Stimulated activated CD8-positive, alpha-beta memory T cell treated with anti-CD3 and anti-CD28 coated beads, Interleukin-2, amount 100 ng/mL, for 48 hours (primary cell): ENCODE measurements at regions not wholly inside any gene's neighbourhood (a gene's known extent, or its start where the extent isn't known, plus 50 kb on each side); places are given as distances from the start of the nearest gene placed in this dataset.

Experiments used
- DNase-seq, 2 donors: peaks; one replicate each; pipeline ENCODE4 v3.0.0-alpha.2; 2020; ENCODE audit warnings: low read depth in 2 of 2

DNA sequence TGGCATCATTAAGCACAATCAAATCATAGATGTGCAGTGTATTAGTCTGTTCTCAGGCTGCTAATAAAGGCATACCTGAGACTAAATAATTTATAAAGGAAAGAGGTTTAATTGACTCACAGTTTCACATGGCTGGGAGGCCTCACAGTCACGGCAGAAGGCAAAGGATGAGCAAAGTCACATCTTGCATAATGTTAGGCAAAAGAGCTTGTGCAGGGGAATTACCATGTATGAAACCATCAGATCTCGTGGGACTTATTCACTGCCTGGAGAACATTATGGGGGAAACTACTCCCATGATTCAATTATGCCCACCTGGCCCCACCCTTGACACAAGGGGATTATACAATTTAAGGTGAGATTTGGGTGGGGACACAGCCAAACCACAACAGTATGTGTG is 245.2 kb upstream of the DACH1 start:
- no peak for DNase-seq

DNA sequence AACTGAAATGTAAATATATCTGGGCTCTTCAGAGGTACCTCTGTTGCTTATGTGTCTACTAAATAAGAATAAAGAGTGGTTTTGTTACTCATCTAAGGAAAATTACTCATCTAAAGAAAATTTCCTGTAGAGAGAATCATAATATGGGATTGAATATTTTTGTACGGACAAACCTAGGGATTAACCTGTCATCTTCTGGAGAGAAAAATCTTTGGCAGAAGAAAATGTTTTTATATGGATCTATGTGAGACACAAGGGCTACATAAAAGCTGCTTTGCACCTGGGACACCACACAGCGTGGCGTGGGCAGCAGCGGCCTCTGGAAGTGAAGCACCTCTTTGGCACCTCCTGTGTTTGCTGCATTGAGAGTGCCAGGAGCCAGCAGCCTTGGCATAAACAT is 242.9 kb upstream of the DACH1 start:
- no peak for DNase-seq

DNA sequence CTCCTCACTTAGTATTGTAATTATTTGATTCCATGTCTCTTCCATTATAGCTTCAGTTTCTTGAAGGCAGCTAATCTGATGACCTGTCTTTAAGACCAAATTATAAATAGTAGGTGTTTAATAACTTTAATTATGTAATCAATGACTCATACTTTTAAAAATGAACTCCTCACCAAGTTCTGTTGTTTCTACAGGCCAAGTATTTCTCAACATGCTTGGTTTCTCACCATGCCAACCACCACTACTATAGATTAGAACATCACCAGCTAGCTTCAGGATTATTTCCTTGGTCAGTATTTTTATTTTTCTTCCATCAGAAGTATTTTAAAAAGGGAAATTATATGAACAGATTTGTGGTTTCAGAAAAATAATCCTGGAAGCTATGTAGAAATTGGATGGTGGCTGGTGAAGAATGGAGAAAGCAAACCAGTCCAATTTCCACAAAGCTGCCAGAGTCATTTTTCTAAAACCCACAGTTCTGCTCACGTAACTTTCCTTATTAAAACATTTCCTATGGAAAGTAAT is 237.7 kb upstream of the DACH1 start:
- no peak for DNase-seq

DNA sequence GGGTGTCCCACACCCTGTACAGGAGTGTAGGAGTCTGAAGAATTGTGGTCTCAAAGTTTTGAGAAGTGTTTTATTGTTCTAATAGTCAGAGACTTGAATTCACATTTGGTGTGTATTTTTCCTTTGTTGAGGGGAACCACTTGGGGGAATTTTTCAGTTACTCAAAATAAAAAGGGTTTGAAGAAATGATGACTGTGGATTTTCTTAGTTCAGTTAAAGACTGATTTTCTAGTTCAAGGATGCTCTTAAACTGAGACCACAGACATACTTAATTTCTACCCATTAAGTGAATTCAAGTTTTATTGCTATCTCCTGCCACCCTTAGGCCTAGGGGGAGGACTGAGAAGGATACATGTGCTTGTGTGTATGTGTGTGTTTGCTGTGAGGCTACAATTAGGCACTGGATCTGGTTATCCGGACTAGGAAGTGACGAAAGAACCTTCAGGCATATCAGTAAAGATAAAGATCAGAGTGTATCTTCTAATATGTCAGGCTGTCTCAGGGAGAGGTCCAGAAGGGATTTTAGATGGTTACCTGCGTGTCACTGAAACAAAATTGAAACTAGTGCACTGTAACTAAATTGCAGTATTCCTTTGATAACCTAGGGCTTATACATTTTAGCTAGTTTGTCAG is 234.9 kb upstream of the DACH1 start:
- no peak for DNase-seq

DNA sequence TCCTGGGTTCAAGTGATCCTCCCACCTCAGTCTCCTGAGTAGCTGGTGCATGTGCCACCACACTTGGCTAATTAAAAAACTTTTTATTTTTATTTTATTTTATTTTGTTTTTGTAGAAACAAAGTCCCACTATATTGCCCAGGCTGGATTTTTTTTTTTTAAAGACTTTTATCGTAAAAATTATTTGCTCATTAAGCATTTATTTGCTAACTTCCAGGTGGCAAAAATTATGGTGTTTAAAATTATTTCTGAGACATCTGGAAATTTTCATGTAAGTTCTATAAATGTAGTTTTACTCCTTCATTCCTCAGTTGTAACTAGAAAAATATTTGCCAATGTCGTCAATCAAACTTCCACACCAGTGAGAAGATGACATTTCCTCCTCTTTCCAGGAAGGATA is 233.3 kb upstream of the DACH1 start:
- no peak for DNase-seq

DNA sequence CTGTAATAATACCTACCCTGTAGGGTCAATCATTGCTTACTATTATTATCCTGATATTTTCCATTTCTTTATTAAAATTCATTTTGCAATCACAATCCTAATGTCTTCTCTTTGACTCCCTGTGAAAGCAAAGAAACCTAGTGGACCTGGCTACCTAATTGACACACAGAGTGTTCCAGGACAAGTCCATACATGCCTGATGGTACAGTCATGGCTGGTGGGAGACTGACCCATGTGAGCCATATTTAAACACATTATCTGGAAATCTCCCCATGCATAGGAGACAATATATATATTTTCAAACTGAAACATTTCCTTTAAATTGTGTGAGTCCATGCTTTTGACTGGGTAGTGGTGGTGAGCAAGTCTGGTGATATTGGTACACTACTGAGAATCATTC is 230.6 kb upstream of the DACH1 start:
- no peak for DNase-seq

DNA sequence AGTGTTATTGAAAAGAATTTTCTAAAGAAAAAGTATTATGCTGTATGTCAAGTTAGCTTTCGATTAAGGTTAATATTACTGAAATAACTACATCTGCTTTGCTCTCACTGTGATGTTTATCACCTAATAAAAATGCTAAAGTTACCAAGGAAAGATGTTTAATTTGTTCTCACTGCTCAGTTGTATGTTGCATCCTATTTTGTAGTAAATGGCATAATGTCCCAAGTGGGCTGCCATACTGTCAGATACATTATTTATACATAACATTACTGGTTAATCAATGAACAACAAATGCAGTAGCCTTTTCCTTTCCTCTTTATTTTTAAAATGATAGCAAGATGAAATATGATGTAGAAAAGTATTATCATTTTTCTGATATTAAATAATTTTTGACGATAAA is 226.3 kb upstream of the DACH1 start:
- no peak for DNase-seq

DNA sequence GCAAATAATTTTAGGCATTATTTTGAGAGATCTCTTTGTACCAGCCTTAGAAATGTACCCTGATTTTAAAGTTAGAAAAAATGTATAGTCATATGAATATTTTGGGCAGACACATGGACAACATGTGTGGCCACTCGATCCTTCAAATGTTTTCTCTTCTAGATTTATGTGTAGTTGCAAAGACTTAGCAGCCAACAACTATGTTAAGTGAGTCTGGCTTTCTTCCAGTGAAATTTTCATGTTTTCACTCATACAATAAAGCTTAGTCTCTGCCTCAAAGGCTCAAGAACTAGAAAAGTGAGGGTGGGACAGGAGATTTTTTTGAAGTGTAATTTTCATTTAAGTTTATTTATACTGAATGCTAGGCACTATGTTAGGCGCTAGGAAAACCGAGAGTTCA is 207.7 kb upstream of the DACH1 start:
- no peak for DNase-seq

DNA sequence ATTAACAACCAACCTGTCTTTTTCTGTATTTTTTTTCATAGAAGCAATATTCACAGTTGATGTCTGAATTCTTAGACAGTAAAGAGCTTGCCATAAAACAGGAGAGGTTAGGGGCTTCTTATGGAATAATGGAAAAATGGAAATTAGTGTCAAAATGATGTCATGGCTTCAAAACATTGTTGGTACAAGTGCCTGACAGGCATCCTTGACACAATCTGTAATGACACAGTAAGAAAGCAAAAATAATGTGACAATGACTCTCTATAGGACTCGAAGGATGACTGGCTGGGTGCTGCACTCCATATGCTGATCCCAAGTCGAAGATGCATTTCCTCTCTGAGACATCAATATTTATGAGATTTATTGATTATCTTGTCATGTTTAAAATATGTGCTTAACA is 205.3 kb upstream of the DACH1 start:
- no peak for DNase-seq

DNA sequence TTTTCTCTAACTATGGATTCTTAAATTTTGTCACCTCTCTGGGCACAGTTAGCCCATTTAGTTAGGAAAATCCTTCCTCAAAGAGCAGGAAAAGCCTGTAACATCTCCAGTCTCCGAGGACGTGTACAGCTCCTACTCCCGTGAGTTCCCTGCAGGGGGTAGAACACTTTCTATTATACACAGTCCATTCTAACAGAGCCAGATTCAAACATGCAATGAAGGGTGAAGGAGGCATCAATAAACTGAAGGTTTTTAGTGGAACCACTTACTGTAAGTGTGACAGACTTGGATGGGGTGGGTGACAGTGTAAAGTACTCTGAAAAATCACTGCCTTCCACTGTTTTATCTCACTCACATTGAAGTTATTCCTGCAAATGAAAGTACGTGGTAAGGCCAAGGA is 204.7 kb upstream of the DACH1 start:
- DNase-seq = no peak

DNA sequence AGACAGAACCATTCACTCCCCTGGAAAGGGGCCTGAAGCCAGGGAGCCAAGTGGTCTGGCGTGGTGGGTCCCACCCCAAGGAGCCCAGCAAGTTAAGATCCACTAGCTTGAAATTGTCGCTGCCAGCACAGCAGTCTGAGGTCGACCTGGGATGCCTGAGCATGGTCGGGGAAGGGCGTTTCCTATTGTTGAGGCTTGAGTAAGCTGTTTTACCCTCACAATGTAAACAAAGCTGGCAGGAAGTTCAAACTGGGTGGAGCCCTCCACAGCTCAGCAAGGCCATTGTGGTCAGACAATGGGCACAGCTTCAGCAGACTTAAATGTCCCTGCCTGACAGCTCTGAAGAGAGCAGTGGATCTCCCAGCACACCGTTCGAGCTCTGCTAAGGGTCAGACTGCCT is 195.6 kb upstream of the DACH1 start:
- DNase-seq = no peak

DNA sequence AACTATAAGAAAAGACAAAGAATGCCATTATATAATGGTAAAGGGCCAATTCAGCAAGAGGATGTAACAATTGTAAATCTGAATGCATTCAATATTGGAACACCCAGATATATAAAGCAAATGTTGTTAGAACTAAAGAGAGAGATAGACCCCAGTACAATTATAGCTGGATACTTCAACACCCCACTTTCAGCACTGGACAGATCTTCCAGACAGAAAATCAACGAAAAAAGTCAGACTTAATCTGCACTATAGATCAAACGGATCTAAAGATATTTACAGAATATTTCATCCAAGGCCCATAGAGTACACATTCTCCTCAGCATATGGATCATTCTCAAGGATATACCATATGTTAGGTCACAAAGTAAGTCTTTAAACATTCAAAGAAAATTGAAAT is 194.6 kb upstream of the DACH1 start:
- DNase-seq = no peak

DNA sequence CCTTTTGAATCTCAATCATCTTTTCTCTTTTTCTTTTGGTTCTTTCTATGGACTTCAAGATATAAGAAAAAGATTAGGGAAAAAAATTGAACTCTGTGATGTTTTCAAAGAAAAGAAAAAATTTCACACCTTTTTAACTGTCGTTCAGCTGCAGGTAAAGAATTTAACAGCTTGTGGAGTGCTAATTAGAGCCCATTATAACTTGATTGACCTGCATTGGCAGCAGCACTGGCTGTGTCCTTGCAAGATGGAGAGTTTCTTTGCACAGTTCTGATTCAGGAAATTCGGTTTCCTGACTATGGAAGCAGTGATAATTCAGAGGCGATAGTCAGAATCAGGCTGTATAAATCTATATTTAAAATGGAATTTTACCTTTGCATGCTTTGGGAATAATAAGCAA is 183.2 kb upstream of the DACH1 start:
- DNase-seq = no peak

DNA sequence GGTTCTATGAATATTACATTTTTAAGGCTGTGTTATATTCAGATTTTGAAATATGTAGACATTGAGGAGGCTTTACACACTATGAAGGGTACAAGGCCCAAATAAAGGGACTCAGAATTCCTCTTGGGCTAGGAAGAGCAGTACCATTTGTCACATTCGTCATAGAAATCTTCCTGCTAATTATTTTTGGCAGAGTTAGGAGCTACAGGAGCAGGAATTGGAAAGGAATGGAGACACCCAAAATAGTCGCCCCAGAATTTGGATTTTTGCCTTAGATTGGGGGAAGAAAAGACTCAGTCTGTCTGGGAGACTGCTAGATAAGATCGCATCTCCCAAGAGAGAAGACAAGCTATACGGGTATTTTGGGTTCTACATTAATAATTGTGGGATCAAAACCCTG is 176.4 kb upstream of the DACH1 start:
- no peak for DNase-seq

DNA sequence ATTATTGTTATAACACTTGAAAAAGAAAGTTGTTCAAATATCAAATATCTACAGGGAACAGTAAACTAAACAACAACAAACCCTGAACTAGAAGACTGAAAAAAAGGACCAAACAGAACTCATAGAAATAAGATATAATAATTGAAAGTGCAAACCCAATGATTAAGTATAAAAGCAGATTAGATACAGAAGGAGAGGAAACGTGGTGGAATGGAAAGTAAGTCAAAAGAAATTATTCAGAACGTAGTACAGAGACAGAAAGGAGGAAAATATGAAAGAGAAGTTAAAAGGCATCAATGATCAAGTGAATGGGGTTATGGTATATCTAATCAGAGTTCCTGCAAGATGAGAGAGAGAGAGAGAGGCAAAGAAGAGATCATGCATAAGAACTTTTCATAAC is 174.2 kb upstream of the DACH1 start:
- DNase-seq = no peak

DNA sequence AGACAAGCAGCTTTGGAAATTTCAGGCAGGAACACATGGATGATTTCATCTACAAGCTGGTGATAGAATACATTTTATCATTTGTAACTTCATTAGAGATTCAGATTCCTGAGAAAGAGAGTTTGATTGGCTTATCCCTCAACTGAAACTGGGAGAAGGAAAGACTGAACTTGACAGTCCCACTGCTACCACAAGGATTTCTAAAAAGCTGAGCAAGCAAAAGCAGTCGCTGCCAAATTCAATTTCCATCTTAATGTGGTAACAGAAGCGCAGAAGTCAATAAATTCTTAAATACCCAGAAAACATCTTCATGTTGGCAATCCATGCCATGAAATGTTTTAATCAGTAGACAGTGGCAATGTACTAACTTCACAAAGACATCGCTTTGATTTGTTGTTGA is 172.1 kb upstream of the DACH1 start:
- DNase-seq = no peak

DNA sequence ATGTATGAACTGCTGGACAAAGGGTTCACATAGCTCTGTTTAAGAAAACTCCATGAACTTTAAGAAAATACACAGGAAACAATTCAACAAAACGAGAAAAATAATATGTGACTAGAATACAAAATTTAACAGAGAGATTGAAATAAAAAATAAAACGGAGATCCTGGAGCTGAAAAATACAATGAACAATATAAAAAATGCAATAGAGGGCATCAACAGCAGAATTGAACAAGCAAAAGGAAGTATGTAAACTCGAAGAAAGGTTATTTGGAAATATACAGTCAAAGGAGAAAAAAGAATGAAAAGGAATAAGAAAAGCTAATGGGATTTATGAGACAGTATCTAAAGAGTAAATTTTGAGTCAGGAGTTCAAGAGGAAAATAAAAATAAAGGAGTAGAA is 163.0 kb upstream of the DACH1 start:
- DNase-seq = no peak

DNA sequence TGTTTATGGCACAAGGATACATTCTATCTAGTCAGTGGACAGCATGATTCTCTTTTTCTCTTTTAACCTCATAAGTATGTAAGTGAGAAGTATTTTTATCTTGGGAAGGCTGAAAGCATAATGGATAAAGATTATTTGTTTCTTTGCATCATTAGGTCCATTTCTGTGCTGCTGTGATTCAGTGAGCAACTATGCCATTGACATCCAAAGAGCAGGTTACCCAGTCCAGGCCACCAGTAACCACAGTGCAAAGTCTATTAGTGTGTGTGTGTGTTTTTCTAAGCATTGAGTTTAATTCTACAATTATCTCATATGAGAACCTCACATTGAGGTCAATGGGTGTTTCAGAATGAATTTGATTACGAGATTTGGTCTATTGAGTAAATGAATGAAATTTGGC is 158.8 kb upstream of the DACH1 start:
- DNase-seq = no peak

DNA sequence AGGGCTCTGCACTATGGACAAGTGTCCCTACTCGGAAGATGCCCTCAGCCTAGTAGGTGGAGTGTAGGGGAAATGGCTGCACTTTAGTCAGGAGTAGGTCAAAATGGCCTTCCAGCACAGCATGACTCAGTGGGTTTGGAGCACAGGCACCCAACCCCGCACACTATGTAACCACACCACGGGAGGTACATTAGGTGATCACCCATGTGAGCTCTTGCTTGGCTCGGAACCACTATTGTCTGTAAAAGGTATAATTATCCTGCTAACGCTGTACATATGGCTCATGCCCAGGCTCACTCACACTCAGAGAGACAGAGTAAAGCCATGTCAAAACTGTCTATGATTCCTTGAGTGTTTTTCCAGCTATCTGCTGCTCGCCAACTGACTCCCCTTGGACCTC is 156.9 kb upstream of the DACH1 start:
- no peak for DNase-seq

DNA sequence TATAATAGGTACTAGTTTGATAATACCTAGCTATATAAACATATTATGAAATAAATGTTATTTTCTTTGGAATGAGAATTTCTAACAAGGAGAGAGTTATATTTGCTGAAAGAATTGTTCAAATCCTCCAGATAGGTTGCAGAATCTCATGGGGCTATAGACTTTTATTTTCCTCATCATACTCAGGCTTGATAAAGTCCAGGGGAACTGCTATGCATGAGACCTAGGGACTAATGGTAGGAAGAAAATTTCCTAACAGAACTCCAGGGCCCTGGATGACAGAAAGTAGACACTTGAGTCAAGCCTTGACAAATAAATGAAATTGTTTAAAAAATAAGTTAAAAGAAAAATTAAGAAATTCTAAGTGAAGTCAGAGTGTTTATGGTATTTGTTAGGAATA is 138.5 kb upstream of the DACH1 start:
- no peak for DNase-seq

DNA sequence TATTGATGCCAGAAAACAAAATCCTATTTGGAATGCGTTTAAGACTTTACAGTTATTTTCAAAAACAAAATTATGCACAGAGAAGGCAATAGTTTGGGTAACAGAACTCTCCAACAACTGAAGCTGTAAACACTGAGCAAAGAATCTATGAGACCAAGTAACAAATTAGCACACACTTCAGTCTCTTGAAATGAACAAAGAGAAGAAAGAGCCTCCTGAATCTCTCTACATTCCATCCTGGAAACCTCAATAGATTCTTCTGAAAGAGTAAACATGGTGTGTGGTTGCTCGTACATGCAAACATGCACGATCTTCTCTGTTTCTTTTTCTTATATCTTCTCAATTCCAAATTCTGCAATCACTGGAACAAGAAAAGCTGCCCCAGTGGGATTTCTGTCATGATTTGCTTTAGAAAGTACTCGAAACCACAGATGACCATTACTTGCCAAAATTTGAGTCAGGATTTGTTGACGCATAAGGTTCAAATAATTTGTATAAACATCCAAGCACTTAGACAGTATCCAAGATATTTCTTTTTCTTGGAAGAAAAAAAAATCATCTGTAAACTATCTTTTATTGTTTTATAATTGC is 137.9 kb upstream of the DACH1 start:
- DNase-seq = no peak

DNA sequence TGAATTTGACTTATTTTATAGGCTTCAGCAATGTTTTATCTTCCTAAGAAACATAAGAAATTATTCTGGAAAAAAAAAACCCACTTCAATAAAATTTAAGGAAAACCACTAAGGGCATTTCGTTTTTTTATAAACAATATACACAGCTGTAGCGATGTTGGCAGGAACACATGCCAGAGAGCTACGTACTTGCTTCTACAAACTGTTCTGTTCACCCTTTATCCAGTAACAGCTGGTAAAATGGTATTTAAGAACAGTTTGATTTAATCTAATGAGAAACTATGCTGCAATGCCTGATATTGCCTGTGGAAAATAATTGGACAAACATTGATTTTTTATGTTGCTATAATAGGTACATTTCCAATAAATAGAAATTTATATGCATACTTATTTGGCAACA is 137.2 kb upstream of the DACH1 start:
- no peak for DNase-seq

DNA sequence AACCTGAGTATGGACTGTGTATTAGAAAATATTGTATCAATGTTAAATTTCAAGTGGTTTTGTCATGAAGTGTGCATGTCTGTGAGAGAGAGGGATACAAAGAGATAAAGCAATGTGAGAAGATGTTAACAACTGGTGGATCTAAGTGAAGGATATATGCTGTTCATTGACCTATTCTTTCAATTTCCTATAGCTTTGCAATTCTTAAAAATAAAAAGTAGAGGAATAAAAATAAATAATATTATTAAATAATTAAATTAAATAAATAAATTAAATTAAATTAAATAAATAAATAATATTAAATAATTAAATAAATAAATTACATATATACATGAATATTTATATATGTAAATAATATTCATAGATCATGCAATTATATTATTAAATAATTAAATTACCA is 131.2 kb upstream of the DACH1 start:
- no peak for DNase-seq

DNA sequence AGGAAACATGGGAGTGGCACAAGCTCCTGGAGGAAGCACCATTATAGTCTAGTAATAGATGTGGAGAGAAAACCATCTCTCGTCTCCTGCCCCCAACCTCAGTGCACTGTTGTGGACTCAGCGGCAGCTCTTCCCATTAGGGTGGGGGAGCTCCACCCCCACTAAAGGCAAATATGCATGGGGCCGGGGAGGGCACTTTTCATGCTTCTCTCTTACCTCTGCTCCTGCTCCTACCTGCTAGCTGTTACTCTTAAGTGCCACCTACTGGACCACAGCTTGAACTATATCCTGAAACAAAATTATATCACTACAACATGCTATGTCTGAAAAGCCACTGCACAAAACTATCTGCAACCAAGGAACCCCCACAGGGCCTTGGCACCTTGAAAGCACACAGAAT is 112.6 kb upstream of the DACH1 start:
- no peak for DNase-seq
